Astrocyte (in vitro differentiated cells and primary cell): ENCODE measurements at regions not wholly inside any gene's neighbourhood (a gene's known extent, or its start where the extent isn't known, plus 50 kb on each side); places are given as distances from the start of the nearest gene placed in this dataset.

Experiments used
- CTCF ChIP-seq: IDR thresholded peaks from 2 replicates; pipeline ENCODE4 v1.5.1; 2011; ENCODE audit warnings: low read depth, mild to moderate bottlenecking, inconsistent platforms, low read length, moderate library complexity; ENCODE audit not compliant: insufficient read depth
- EZH2 ChIP-seq: IDR thresholded peaks from 2 replicates; pipeline ENCODE4 v1.6.1; 2012; ENCODE audit warnings: mild to moderate bottlenecking, low read length, inconsistent platforms; ENCODE audit not compliant: insufficient read depth

- TF ChIP-seq CTCF, result no peak
- TF ChIP-seq EZH2, result no peak
Measured at GRCh38 chr2:21203976-21204375, 80.2 kb downstream of the TDRD15 start.
